ENCODE measurements at regions not wholly inside any gene's neighbourhood (a gene's known extent, or its start where the extent isn't known, plus 50 kb on each side); places are given as distances from the start of the nearest gene placed in this dataset.

DNA sequence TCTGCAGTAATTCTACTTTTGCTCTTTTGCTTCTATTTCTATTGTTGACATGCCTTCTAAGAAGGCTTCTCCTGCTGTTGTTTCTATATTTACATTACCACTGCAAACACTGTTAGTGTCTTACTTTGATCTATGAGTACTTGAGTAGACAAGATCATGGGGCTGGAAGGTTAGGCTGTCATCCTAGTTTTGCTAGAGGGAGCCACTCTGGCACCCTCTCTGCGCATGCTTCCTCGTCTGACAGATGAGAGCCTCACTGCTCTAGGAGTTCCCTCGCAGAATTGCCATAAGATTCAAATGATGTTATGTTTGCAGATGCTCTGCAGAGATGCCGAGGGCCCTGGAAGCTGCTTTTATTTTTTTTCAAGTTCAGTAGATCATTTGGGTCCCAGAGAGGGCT, 185.6 kb downstream of the RNF144A start:
- TF ChIP-seq, protein P1, sequence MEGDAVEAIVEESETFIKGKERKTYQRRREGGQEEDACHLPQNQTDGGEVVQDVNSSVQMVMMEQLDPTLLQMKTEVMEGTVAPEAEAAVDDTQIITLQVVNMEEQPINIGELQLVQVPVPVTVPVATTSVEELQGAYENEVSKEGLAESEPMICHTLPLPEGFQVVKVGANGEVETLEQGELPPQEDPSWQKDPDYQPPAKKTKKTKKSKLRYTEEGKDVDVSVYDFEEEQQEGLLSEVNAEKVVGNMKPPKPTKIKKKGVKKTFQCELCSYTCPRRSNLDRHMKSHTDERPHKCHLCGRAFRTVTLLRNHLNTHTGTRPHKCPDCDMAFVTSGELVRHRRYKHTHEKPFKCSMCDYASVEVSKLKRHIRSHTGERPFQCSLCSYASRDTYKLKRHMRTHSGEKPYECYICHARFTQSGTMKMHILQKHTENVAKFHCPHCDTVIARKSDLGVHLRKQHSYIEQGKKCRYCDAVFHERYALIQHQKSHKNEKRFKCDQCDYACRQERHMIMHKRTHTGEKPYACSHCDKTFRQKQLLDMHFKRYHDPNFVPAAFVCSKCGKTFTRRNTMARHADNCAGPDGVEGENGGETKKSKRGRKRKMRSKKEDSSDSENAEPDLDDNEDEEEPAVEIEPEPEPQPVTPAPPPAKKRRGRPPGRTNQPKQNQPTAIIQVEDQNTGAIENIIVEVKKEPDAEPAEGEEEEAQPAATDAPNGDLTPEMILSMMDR (IDR thresholded peaks at IDR 0.05): no peak
- no peak for TF ChIP-seq POLR2A (IDR thresholded peaks at IDR 0.05)
